Uterus (tissue), 2 donors: ENCODE measurements at regions not wholly inside any gene's neighbourhood (a gene's known extent, or its start where the extent isn't known, plus 50 kb on each side); places are given as distances from the start of the nearest gene placed in this dataset.

Source experiments
- POLR2A ChIP-seq, 2 donors: fragments of 450-650 bp; IDR thresholded peaks; one replicate each; pipeline ENCODE4 v1.6.1; 2016; ENCODE audit warnings: antibody characterized with exemption in 2 of 2, mild to moderate bottlenecking in 1 of 2, moderate library complexity in 1 of 2
- TF ChIP-seq, protein P1 (sequence below), 4 experiments: fragments of 200-600 bp in 2 of 4; fragments of 450-650 bp in 2 of 4; sonication (generic) in 2 of 4; IDR thresholded peaks; one replicate each; pipeline ENCODE4 v1.5.1; 2016 to 2019; ENCODE audit warnings: antibody characterized with exemption in 4 of 4, mild to moderate bottlenecking in 2 of 4, moderate library complexity in 1 of 4

DNA sequence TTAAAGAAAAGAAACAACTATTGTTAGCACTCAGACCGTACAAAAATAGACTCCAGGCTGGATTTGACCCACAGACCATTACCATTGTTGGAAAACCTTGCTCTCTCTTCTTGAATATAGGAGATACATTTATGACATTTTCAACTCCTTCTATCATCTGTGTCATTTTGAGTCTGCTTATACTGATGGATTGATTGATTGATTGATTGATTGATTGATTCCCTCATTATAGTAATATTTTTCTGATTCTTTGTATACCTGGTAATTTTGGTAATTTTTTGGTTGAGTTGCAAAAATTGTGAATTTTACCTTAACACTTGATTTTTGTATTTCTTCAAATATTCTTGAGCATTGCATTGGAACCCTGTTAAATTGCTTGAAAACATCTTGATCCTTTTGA lies 114.2 kb upstream of the KLHL29 start:
- TF ChIP-seq, protein P1, sequence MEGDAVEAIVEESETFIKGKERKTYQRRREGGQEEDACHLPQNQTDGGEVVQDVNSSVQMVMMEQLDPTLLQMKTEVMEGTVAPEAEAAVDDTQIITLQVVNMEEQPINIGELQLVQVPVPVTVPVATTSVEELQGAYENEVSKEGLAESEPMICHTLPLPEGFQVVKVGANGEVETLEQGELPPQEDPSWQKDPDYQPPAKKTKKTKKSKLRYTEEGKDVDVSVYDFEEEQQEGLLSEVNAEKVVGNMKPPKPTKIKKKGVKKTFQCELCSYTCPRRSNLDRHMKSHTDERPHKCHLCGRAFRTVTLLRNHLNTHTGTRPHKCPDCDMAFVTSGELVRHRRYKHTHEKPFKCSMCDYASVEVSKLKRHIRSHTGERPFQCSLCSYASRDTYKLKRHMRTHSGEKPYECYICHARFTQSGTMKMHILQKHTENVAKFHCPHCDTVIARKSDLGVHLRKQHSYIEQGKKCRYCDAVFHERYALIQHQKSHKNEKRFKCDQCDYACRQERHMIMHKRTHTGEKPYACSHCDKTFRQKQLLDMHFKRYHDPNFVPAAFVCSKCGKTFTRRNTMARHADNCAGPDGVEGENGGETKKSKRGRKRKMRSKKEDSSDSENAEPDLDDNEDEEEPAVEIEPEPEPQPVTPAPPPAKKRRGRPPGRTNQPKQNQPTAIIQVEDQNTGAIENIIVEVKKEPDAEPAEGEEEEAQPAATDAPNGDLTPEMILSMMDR (IDR thresholded peaks at IDR 0.05): no peak
- TF ChIP-seq POLR2A (IDR thresholded peaks at IDR 0.05): no peak
